Femur (tissue), 1 donor: ENCODE measurements at regions not wholly inside any gene's neighbourhood (a gene's known extent, or its start where the extent isn't known, plus 50 kb on each side); places are given as distances from the start of the nearest gene placed in this dataset.

Experiments
- DNase-seq: peaks from one replicate; pipeline ENCODE4 v3.0.0-alpha.2; 2017

DNA sequence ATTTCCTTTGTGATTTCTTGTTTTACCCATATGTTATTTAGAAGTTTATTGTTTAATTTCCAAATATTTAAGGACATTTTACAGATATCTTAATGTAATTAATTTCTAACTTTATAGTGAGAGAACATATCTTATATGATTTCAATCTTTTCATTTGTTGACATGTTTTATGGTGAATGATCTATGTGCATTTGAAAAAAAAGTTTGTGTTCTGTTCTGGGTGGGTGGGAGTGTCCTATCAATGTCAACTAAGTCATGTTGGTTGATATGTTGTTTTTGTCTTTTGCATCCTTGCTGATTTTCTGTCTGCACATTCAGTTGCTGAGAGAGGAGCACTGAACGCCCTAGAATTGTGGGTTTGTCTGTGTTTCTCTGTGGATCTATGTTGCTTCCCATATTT is 50.3 kb upstream of the CBFA2T3 start:
- DNase-seq, result no peak

- DNase-seq, result peak; percentile 63
Observed at GRCh38 chr16:89031715-89032659, 55.0 kb upstream of the CBFA2T3 start.

DNA sequence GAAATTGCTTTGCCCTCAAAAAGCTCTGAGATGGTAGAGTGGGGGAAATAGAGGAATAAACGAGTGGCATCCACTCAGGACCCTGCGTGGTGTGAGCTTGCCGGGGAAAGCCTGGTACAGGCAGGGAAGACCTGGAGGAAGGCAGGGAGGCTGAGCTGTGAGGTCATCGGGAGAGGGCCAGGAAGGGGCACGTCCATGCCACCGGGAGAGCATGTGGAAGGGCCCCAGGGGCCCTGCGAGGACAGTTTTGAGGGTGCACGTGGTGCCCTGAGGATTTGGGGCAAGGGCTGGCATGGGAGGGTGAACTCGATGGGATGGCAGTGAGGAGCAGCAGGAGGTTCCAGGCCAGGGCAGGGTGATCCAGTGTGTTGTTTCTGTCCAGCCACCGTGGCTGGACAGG is 56.3 kb upstream of the CBFA2T3 start:
- DNase-seq, result no peak

DNA sequence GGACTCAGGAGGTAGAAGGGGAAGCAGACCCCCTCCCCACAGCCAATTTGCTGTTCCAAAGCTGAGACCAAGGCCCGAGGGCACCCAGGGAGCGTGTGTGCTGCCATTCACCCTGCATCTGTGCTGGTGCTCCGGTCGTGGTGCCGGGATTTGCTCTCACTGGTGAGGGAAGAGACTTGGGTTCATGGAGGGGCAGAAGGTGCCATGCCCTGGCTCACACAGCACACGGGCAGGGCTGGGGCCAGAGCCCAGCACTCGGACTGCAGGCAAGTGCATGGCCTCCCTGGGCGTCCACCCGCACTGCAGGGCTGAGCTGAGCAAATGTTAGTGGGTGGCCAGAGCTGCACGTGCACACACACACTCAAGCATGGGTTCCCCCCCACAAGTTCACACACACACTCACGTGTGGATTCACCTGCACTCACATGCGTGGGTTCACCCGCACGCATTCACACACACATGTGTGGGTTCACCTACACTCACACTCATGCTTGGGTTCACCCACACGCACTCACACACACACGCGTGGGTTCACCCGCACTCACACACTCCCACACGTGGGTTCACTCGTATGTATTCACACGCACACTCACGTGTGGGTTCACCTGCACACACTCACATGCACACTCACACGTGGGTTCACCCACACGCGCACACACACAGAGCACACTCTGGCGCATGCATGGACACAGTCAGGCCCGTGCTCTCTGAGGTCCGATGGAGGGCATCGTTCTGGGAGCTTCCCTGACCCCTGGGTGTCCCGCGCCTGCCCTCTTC is 57.0 kb upstream of the CBFA2T3 start:
- DNase-seq, result no peak

- no peak for DNase-seq
Observed at GRCh38 chr16:89034573-89034961, 57.6 kb upstream of the CBFA2T3 start.

GRCh38 chr16:89034971-89035668 is 58.1 kb upstream of the CBFA2T3 start:
- DNase-seq, result no peak

DNA sequence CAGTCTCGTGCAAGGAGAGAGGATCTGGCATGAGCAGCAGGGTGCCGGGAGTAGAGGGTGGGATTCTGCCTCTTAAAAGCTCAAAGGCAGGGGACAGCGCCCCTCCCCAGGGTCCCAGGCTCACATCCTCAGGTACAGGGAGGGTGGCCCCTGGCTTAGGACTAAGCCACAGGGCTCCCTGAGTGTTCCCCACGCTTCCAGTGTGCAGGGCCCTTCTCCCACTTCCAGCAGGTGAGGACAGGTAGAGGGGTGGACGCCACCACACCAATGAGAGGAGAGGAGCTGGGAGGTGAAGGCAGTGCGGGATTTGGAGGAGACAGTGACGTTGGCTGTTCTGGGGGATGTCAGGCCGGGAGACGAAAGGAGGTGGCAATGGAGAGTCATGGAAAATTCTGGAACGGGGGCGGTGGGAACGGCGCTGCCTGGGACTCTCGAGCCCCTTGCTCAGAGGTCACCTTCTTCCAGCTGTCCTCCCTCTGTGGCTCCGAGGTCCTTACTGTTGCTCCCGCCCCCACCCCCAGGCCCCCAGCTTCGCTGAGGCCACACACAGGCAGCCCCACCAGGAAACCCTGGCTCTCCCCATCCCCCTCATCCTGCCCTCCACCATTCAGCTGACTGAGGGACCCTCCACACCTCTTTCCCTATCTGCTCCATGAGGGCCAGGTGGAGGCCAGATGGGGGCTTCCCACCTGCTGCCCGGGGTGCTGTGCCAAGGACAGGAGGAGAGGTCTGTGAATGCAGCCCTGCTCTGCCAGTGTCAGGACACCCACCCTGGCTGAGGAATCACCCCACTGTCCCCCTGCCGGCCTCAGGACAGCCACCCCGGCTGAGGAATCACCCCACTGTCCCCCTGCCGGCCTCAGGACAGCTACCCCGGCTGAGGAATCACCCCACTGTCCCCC is 57.7 kb upstream of the ACSF3 start:
- DNase-seq, result no peak

GRCh38 chr16:89036776-89037175 is 56.9 kb upstream of the ACSF3 start:
- no peak for DNase-seq

DNA sequence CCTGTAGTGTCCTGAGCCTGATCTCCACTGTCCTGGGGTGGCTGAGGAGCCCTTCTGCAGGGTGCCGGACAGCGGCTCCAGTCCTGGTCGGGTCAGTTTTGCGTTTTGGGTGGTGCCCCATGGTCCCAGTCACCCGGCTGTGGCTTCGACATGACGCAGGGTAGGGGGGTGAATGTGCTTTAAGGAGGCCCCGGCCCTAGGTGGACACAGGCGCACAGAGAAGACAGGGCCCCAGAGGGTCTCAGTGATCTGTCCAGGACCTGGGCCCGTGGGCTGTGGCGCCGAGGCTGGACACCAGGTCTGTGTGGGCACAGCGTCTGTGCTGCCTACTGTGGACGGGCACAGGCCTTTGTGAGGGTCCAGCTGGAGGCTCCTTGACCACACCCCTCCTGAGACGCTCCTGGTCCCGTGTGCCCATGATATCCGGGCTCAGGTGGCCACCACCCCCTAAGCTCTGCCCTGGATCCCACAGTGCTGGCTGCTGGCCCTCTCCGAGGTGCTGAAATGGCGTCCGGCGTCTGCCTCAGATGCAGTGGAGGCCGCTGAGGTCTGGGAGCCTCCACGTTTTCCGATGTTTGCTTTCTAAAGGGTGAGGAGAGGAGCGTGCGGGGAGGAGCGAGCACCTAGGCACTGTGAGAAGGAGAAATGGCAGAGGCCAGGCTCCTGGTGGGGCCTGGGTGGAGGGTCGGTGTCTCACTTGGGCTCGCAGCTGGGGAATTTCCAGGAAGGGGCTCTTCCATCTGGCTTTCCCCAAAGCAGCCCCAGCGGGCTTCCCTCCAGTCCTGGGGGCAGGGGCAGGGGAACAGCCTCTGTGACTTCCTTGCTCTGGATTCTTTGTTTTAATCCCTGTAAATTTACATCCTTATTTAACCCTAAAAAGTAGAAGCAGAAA is 56.1 kb upstream of the ACSF3 start:
- DNase-seq, result peak; percentile 74

DNA sequence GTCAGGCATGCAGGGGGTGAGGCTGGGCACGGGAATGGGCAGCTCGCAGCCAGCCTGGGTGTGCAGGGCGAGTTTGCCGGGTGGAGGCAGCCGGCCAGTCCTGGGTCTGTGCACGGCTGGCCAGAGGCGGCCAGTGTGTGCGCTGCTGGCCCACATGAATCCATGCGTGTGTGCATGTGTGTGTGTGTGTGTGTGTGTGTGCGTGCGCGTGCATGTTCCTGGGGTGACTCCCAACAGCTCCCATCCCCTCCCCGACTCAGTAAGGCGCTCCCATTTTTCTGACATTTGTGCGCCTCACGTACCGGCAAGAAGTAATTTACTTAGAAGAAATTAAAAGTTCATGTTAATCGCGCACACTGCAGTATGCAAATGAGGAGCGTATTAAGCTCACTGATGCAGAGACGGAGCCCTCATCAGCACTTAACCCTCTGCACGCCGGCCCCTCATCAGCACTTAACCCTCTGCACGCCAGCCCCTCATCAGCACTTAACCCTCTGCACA is 55.4 kb upstream of the ACSF3 start:
- DNase-seq, result no peak

- no peak for DNase-seq
Observed at GRCh38 chr16:89038811-89039735, 54.6 kb upstream of the ACSF3 start.

DNA sequence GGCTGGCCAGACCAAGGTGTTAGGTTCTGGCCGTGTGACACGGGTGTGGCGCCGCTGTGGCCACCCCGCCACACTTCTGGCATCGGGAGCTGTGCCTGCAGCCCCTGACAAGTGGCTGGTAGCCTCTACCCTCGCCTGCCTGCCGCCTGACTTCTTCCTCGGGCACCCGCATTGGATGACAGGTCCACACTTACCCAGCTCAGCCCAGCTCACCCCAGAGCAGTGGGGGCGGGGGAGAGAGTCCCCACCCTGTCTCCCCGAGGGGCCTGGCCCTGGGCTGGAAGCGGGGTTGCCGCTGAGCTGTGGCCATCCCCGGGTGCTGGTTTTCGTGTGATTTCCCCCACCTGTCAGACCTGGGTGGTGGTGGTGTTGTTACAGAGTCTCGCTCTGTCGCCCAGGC is 53.9 kb upstream of the ACSF3 start:
- no peak for DNase-seq

DNA sequence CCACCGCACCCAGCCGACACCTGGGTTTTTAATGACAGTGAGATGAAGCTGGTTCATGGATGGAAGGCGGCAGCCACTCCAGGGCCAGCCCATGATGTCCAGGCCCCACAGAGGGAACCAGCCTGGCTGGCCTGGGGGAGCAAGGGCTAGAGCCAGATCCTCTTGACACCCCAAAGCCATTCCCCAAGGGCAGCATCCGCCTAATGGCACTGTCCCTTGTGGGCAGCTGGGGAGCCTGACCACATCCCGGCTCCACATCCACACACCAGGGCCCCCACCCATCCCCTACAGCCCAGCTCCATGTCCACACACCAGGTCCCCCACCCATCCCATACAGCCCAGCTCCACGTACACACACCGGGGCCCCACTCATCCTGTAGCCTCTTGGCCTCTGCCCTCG is 53.3 kb upstream of the ACSF3 start:
- no peak for DNase-seq

GRCh38 chr16:89040861-89041570 is 52.6 kb upstream of the ACSF3 start:
- DNase-seq, result no peak

- no peak for DNase-seq
Observed at GRCh38 chr16:89041571-89042481, 51.8 kb upstream of the ACSF3 start.

DNA sequence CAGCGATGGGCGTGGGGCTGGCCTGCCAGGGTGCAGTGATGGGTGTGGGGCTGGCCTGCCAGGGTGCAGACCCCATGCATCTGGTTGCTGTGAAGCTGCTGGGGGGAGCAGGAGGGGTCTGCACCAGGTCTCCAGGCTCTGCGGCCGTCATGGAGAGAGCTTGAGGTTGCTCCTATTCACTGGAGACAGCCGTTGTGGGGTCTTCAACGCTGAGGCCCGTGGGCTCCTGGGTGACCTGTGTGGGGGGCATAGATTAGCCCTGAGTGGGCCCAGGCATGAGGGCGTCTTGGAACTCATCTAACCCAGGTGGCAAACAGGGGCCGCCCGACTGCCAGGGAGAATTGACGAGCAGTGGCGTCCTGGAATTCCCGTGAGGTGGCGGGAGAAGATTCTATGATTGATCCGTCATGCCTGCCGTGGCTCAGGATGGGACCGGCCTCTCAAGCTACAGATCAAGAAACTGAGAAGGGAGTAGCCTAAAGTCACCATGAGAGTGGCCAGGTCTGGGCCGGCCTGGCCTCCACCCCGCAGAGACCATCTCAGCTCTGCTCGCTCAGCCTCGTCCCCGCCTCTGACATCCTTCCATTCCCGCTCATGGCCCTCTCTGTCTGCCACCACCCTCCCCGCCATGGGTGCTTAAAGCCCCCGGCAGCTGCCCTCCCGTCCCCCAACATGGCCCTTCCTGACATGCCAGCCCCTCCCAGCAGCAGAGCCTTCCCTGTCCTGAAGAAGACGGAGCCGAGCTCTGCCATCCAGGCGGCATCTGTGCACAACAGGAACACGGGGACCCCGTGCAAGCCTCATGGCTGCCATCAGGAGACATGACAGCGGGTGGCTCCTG is 50.7 kb upstream of the ACSF3 start:
- DNase-seq, result no peak
